Astrocyte (in vitro differentiated cells and primary cell): ENCODE measurements at regions not wholly inside any gene's neighbourhood (a gene's known extent, or its start where the extent isn't known, plus 50 kb on each side); places are given as distances from the start of the nearest gene placed in this dataset.

ENCODE experiments used
- DNase-seq: peaks from one replicate; pipeline ENCODE4 v3.0.0-alpha.2; 2010; ENCODE audit warnings: low read depth
- FAIRE-seq: peaks from 2 replicates; lab custom pipeline; 2011; peaks lifted over from hg19 to GRCh38; lab: Jason Lieb, UNC
- H2AFZ ChIP-seq: 2 replicates; pipeline ENCODE4 v1.6.0; 2012; ENCODE audit warnings: low read depth, low read length, inconsistent platforms
- H3K27ac ChIP-seq: 2 replicates; pipeline ENCODE4 v1.5.1; 2011; ENCODE audit warnings: low read depth, low read length, inconsistent platforms
- H3K27me3 ChIP-seq: 2 replicates; pipeline ENCODE4 v1.6.0; 2011; ENCODE audit warnings: low read length, inconsistent platforms; ENCODE audit not compliant: insufficient read depth
- H3K36me3 ChIP-seq: 2 replicates; pipeline ENCODE4 v1.5.1; 2011; ENCODE audit warnings: low read length, inconsistent platforms; ENCODE audit not compliant: insufficient read depth
- H3K4me1 ChIP-seq: 2 replicates; pipeline ENCODE4 v1.5.1; 2011; ENCODE audit warnings: low read length, inconsistent platforms; ENCODE audit not compliant: insufficient read depth
- H3K4me2 ChIP-seq: 2 replicates; pipeline ENCODE4 v1.6.0; 2012; ENCODE audit warnings: low read length, inconsistent platforms
- H3K4me3 ChIP-seq: 2 replicates; pipeline ENCODE4 v1.5.1; 2011; ENCODE audit warnings: low read depth, mild to moderate bottlenecking, low read length, inconsistent platforms; ENCODE audit not compliant: insufficient read depth
- H3K79me2 ChIP-seq: 2 replicates; pipeline ENCODE4 v1.6.0; 2012; ENCODE audit warnings: mild to moderate bottlenecking, low read length, inconsistent platforms; ENCODE audit not compliant: insufficient read depth
- H3K9ac ChIP-seq: 2 replicates; pipeline ENCODE4 v1.6.0; 2012; ENCODE audit warnings: mild to moderate bottlenecking, low read length, inconsistent platforms
- H3K9me3 ChIP-seq: 2 replicates; pipeline ENCODE4 v1.5.1; 2012; ENCODE audit warnings: low read depth, mild to moderate bottlenecking, low read length, inconsistent platforms; ENCODE audit not compliant: insufficient read depth
- H4K20me1 ChIP-seq: 2 replicates; pipeline ENCODE4 v1.6.0; 2012; ENCODE audit warnings: low read length, inconsistent platforms; ENCODE audit not compliant: insufficient read depth
- H3K27ac Mint-ChIP-seq: one replicate; pipeline ENCODE4 v1.8.0; 2021; ENCODE audit warnings: mild to moderate bottlenecking, mixed read lengths; ENCODE audit not compliant: unreplicated experiment
- H3K27me3 Mint-ChIP-seq: one replicate; pipeline ENCODE4 v1.8.0; 2021; ENCODE audit warnings: low read depth, mixed read lengths; ENCODE audit not compliant: unreplicated experiment
- H3K36me3 Mint-ChIP-seq: one replicate; pipeline ENCODE4 v1.8.0; 2021; ENCODE audit warnings: low read depth, mixed read lengths; ENCODE audit not compliant: unreplicated experiment
- H3K4me1 Mint-ChIP-seq: one replicate; pipeline ENCODE4 v1.8.0; 2021; ENCODE audit warnings: low read depth, mixed read lengths; ENCODE audit not compliant: unreplicated experiment
- H3K4me3 Mint-ChIP-seq: one replicate; pipeline ENCODE4 v1.8.0; 2021; ENCODE audit warnings: mild to moderate bottlenecking, moderate library complexity, mixed read lengths; ENCODE audit not compliant: unreplicated experiment
- H3K9me3 Mint-ChIP-seq: one replicate; pipeline ENCODE4 v1.8.0; 2021; ENCODE audit warnings: mild to moderate bottlenecking, mixed read lengths; ENCODE audit not compliant: unreplicated experiment
- EZH2 ChIP-seq: IDR thresholded peaks from 2 replicates; pipeline ENCODE4 v1.6.1; 2012; ENCODE audit warnings: mild to moderate bottlenecking, low read length, inconsistent platforms; ENCODE audit not compliant: insufficient read depth
- TF ChIP-seq, protein P1 (sequence below): IDR thresholded peaks from 2 replicates; pipeline ENCODE4 v1.5.1; 2011; ENCODE audit warnings: low read depth, mild to moderate bottlenecking, inconsistent platforms, low read length, moderate library complexity; ENCODE audit not compliant: insufficient read depth

DNA sequence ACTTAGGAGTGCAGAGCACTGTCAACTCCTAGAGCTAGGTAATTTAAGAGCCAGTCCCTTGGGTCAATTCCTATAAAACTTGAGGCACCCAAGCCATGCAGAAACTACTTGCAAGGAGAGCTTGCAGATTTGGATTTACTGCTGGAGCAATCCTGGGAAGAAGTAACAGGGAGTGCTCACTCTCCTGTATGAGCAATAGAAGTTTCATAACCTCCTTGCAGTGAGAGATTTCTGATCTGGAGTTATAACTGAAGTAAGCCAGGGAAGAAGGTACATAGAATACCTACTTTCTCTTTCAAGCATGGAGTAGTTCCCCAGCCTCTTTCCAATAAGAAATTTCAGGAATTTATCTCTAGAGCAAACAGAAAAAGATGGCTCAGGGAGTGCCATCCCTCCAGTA lies 650.1 kb upstream of the USP15 start:
- H2AFZ ChIP-seq: no peak overlapping the region
- no peaks in the 10 kb centered on the region for H3K4me1 Mint-ChIP-seq
- no peaks in the 10 kb centered on the region for H3K36me3 ChIP-seq
- no peak overlapping the region for H3K4me3 ChIP-seq
- no peaks in the 10 kb centered on the region for H3K9me3 ChIP-seq
- H3K27ac Mint-ChIP-seq: no peak overlapping the region
- no peak for FAIRE-seq
- no peaks in the 10 kb centered on the region for H3K9me3 Mint-ChIP-seq
- TF ChIP-seq, protein P1, sequence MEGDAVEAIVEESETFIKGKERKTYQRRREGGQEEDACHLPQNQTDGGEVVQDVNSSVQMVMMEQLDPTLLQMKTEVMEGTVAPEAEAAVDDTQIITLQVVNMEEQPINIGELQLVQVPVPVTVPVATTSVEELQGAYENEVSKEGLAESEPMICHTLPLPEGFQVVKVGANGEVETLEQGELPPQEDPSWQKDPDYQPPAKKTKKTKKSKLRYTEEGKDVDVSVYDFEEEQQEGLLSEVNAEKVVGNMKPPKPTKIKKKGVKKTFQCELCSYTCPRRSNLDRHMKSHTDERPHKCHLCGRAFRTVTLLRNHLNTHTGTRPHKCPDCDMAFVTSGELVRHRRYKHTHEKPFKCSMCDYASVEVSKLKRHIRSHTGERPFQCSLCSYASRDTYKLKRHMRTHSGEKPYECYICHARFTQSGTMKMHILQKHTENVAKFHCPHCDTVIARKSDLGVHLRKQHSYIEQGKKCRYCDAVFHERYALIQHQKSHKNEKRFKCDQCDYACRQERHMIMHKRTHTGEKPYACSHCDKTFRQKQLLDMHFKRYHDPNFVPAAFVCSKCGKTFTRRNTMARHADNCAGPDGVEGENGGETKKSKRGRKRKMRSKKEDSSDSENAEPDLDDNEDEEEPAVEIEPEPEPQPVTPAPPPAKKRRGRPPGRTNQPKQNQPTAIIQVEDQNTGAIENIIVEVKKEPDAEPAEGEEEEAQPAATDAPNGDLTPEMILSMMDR: no peak
- no peak for TF ChIP-seq EZH2
- H4K20me1 ChIP-seq: no peaks in the 10 kb centered on the region
- H3K27me3 Mint-ChIP-seq: no peaks in the 10 kb centered on the region
- H3K79me2 ChIP-seq: no peaks in the 10 kb centered on the region
- no peak overlapping the region for H3K27ac ChIP-seq
- no peak for DNase-seq
- no peak overlapping the region for H3K4me2 ChIP-seq
- no peak overlapping the region for H3K4me3 Mint-ChIP-seq
- no peak overlapping the region for H3K9ac ChIP-seq
- H3K4me1 ChIP-seq: no peaks in the 10 kb centered on the region
- H3K36me3 Mint-ChIP-seq: no peaks in the 10 kb centered on the region
- no peaks in the 10 kb centered on the region for H3K27me3 ChIP-seq

DNA sequence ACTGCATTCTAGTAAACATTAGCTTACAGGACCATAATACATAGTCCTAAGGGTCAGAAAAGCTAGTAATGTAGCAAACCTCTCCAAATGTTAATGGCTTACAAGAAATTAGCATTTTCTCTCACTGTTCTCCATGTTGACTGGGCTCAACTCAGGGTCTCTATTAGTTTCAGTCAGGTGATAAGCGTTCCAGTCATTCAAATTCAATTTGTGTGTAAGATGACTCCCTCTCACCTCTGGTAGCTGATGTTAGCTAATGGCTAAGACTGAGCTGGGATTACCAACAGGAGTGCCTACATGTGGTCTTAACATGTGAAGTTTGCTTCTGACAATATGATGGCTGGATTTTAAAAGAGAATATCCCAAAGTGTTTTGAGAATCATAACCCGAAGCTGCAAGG lies 630.5 kb upstream of the USP15 start:
- no peaks in the 10 kb centered on the region for H3K27me3 Mint-ChIP-seq
- no peaks in the 10 kb centered on the region for H3K9me3 Mint-ChIP-seq
- FAIRE-seq (no peak), DNase-seq (no peak)
- H4K20me1 ChIP-seq: no peaks in the 10 kb centered on the region
- no peak overlapping the region for H3K4me3 Mint-ChIP-seq
- H3K27ac ChIP-seq: no peak overlapping the region
- H3K27me3 ChIP-seq: no peaks in the 10 kb centered on the region
- no peak overlapping the region for H3K4me2 ChIP-seq
- H3K36me3 ChIP-seq: no peaks in the 10 kb centered on the region
- no peak overlapping the region for H2AFZ ChIP-seq
- H3K9me3 ChIP-seq: no peaks in the 10 kb centered on the region
- no peaks in the 10 kb centered on the region for H3K4me1 Mint-ChIP-seq
- no peak overlapping the region for H3K4me3 ChIP-seq
- H3K4me1 ChIP-seq: no peaks in the 10 kb centered on the region
- no peak overlapping the region for H3K9ac ChIP-seq
- no peak overlapping the region for H3K27ac Mint-ChIP-seq
- TF ChIP-seq, protein P1: no peak
- TF ChIP-seq EZH2: no peak
- no peaks in the 10 kb centered on the region for H3K79me2 ChIP-seq
- H3K36me3 Mint-ChIP-seq: no peaks in the 10 kb centered on the region

DNA sequence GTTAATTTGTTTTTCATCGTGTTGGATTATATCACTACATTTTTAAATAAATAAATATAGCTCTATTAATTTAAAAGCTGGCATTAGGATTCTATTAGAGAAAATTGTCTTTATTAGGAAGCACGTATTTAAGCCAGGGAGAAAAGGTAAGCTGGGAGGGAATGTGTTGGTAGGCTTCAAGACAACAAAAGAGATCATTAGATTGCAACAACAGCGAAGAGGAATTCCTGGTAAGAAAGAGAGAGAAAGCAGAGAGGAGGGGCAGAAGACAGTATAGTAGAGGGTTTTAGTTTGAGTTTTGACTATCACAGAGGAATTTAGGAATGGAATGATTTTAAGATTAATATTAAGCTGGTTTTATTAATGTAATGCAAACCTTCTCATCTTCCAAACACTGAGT lies 613.6 kb upstream of the USP15 start:
- H3K9ac ChIP-seq: no peak overlapping the region
- H4K20me1 ChIP-seq: no peaks in the 10 kb centered on the region
- Mint-ChIP-seq H3K4me3 (no peak overlapping the region), H3K27me3 (no peaks in the 10 kb centered on the region), H3K9me3 (no peaks in the 10 kb centered on the region), H3K4me1 (no peaks in the 10 kb centered on the region), H3K36me3 (no peaks in the 10 kb centered on the region), H3K27ac (no peak overlapping the region)
- no peak for TF ChIP-seq EZH2
- TF ChIP-seq, protein P1: no peak
- no peaks in the 10 kb centered on the region for H3K9me3 ChIP-seq
- no peak overlapping the region for H2AFZ ChIP-seq
- no peaks in the 10 kb centered on the region for H3K4me1 ChIP-seq
- no peaks in the 10 kb centered on the region for H3K79me2 ChIP-seq
- FAIRE-seq (no peak), DNase-seq (no peak)
- H3K27ac ChIP-seq: no peak overlapping the region
- no peaks in the 10 kb centered on the region for H3K36me3 ChIP-seq
- H3K27me3 ChIP-seq: no peaks in the 10 kb centered on the region
- no peak overlapping the region for H3K4me3 ChIP-seq
- no peak overlapping the region for H3K4me2 ChIP-seq
